K562 (cell line): ENCODE measurements at regions not wholly inside any gene's neighbourhood (a gene's known extent, or its start where the extent isn't known, plus 50 kb on each side); places are given as distances from the start of the nearest gene placed in this dataset.

Experiments used
- ATAC-seq: fragments of 200-7000 bp; cut with Tn5 transposase; 3 replicates; pipeline ENCODE4 v1.9.1; 2020; ENCODE audit warnings: moderate library complexity
- BruUV-seq: library from RNA; stranded (reverse); fragments of 400-500 nt; replicated peaks from 2 replicates; lab custom pipeline; 2021; lab: Mats Ljungman, UMichigan
- CTCF ChIA-PET: fragments of 300-600 bp; formaldehyde crosslinking; extraction: SDS; loops from one replicate; lab custom pipeline; 2021; ENCODE audit warnings: low intra/inter-chr PET ratio; lab: Yijun Ruan, JAX
- POLR2A ChIA-PET: fragments of 300-600, 350-650 bp; sonication (Branson Sonifier 250); formaldehyde crosslinking; extraction: SDS; loops from one replicate; lab custom pipeline; 2021; ENCODE audit warnings: antibody characterized with exemption, inconsistent platforms; lab: Yijun Ruan, JAX
- DNase-seq, 4 experiments: peaks; one replicate each; pipeline versions ENCODE4 v3.0.0 to v3.0.0-alpha.2; 2011 to 2018; ENCODE audit warnings: low spot score in 3 of 4, mixed read lengths in 3 of 4; ENCODE audit errors: extremely low read depth in 1 of 4
- FAIRE-seq: peaks from 2 replicates; lab custom pipeline; 2011; peaks lifted over from hg19 to GRCh38; lab: Jason Lieb, UNC
- H2AFZ ChIP-seq: 2 replicates; pipeline ENCODE4 v1.6.0; 2011; ENCODE audit warnings: low read depth, low read length, control low read depth, inconsistent platforms
- H3K27ac ChIP-seq: fragments of 200-600 bp; 3 replicates; pipeline ENCODE4 v1.8.0; 2011; ENCODE audit warnings: low read depth, mild to moderate bottlenecking, control low read depth, inconsistent platforms, low read length, moderate library complexity, mixed read lengths; ENCODE audit errors: extremely low read depth
- H3K27me3 ChIP-seq, 2 experiments: fragments of 300-600 bp in 1 of 2; 2 replicates in 1 of 2; 3 replicates in 1 of 2; pipeline versions ENCODE4 v1.6.0 to v1.8.0; 2011; ENCODE audit warnings: inconsistent platforms in 2 of 2, low read length in 2 of 2, mild to moderate bottlenecking in 1 of 2, mixed read lengths in 1 of 2, moderate library complexity in 1 of 2; ENCODE audit not compliant: control insufficient read depth in 2 of 2, insufficient read depth in 2 of 2
- H3K36me3 ChIP-seq: fragments of 300-600 bp; 3 replicates; pipeline ENCODE4 v1.8.0; 2011; ENCODE audit warnings: mild to moderate bottlenecking, low read length, inconsistent platforms; ENCODE audit not compliant: control insufficient read depth, insufficient read depth
- H3K4me1 ChIP-seq, 2 experiments: fragments of 200-600 bp in 1 of 2; replicated peaks in 1 of 2; 2 replicates in 1 of 2; 3 replicates in 1 of 2; pipeline versions ENCODE4 v1.5.1 to v1.8.0; 2011; ENCODE audit warnings: inconsistent platforms in 2 of 2, low read length in 2 of 2, mild to moderate bottlenecking in 1 of 2, mixed read lengths in 1 of 2, moderate library complexity in 1 of 2; ENCODE audit not compliant: control insufficient read depth in 2 of 2, insufficient read depth in 2 of 2
- H3K4me2 ChIP-seq: 2 replicates; pipeline ENCODE4 v1.6.1; 2011; ENCODE audit warnings: low read length, control low read depth, inconsistent platforms, mixed read lengths; ENCODE audit not compliant: insufficient read depth
- H3K4me3 ChIP-seq: fragments of 200-600 bp; sonication (generic), shearing (Covaris generic); 2 replicates; pipeline ENCODE4 v1.5.1; 2016; ENCODE audit warnings: control low read depth, inconsistent platforms
- H3K79me2 ChIP-seq: fragments of 200-600 bp; 3 replicates; pipeline ENCODE4 v1.8.0; 2011; ENCODE audit warnings: low read length, inconsistent platforms; ENCODE audit not compliant: control insufficient read depth, insufficient read depth
- H3K9ac ChIP-seq, 2 experiments: 2 replicates each; pipeline versions ENCODE4 v1.6.0 to v1.6.1; 2011; ENCODE audit warnings: low read depth in 2 of 2, low read length in 2 of 2, control low read depth in 1 of 2, inconsistent platforms in 1 of 2, mild to moderate bottlenecking in 1 of 2, mixed read lengths in 1 of 2; ENCODE audit not compliant: insufficient read depth in 1 of 2
- H3K9me1 ChIP-seq: one replicate; pipeline ENCODE4 v1.6.0; 2011; ENCODE audit warnings: inconsistent platforms, mild to moderate bottlenecking, low read length, moderate library complexity; ENCODE audit not compliant: control insufficient read depth, insufficient read depth
- H3K9me3 ChIP-seq: replicated peaks from 2 replicates; pipeline ENCODE4 v1.5.1; 2011; ENCODE audit warnings: low read depth, low read length, inconsistent platforms; ENCODE audit not compliant: control insufficient read depth, insufficient read depth
- H4K20me1 ChIP-seq: replicated peaks from 2 replicates; pipeline ENCODE4 v1.6.1; 2011; ENCODE audit warnings: low read length, inconsistent platforms, mixed read lengths; ENCODE audit not compliant: control insufficient read depth, insufficient read depth
- CBX3 ChIP-seq, 2 experiments: IDR thresholded peaks; 1 replicate in 1 of 2; 2 replicates in 1 of 2; pipeline ENCODE4 v1.6.1; 2012; ENCODE audit warnings: inconsistent platforms in 2 of 2, low read length in 2 of 2, borderline replicate concordance in 1 of 2, control low read depth in 1 of 2
- NFRKB ChIP-seq: fragments of 450-650 bp; IDR thresholded peaks from 2 replicates; pipeline ENCODE4 v1.6.1; 2016; ENCODE audit warnings: low read depth
- WGBS: fragments of 100-300 bp; shearing (Covaris generic); methylation state at CpG from one replicate; pipeline ENCODE4 v1.1.6; 2016; ENCODE audit warnings: low coverage, mixed read lengths; ENCODE audit not compliant: insufficient coverage; ENCODE audit errors: missing lambda C conversion rate; 5-methylcytosine and 5-hydroxymethylcytosine counted together
- in situ Hi-C: fragments of 300-500 bp; cut with MboI; formaldehyde crosslinking; loops from 4 replicates; pipeline ENCODE4 v1.15.0; 2018; ENCODE audit warnings: inconsistent platforms, mixed read lengths
- intact Hi-C: fragments of 100-400 bp; cut with micrococcal nuclease; formaldehyde crosslinking; loops from 2 replicates; pipeline ENCODE4 v1.14.2; 2022
- TF ChIP-seq, protein P1 (sequence below): fragments of 250-450 bp; sonication (Bioruptor Pico); IDR thresholded peaks from 2 replicates; pipeline ENCODE4 v1.9.0; 2021; ENCODE audit warnings: mild to moderate bottlenecking, inconsistent platforms

DNA sequence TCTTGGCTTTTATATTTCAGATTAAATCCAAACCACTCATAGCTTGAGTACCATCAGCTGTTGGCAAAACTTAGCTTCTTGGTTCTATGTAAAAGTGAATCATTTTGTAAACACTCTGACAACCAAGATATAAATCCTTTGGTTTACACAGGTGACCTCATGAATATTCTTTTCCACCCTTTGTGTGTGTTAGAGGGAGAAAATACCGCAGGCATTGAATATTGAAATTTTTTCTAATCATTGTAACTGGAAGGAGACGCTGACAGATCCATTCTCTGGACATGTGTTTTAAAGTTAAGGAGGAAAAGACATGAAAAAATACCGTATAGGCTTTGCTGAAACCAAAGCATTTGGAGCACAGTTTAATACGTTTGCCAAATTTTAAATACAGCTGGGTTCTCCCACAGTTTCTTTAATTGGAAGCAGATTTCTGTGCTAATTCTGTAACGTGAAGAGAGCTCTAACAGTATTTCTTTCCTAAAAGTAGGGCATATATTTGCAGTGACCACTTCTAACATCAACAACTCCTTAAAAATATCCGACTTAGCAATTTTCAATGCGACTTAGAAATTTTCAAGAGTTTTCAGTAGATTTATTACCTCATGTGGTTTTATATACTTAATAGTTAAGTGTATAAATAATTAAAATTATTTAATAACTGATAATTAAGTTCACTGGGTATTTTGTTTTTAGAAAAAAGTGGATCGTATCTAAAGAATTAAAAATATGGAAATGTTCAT lies 388.2 kb downstream of the USP25 start:
- CTCF ChIA-PET: no interaction called here

More for the DNA sequence above, 388.2 kb downstream of the USP25 start:
- in situ Hi-C loops: no loop called here
- no peaks in the 10 kb centered on the region for H3K4me1 ChIP-seq
- no peaks in the 10 kb centered on the region for H3K9me1 ChIP-seq
- WGBS: under 1% methylated on average over 8 of the region's 8 CpGs
- DNase-seq (no peak), ATAC-seq (no peak), FAIRE-seq (no peak)
- POLR2A ChIA-PET: no interaction called here
- H3K36me3 ChIP-seq: no peaks in the 10 kb centered on the region
- no peak overlapping the region for H3K9ac ChIP-seq
- H3K9me3 ChIP-seq: no peaks in the 10 kb centered on the region
- BruUV-seq: no TSS peak
- H4K20me1 ChIP-seq: no peaks in the 10 kb centered on the region
- no peak overlapping the region for H3K27ac ChIP-seq
- H2AFZ ChIP-seq: no peak overlapping the region
- H3K27me3 ChIP-seq: no peaks in the 10 kb centered on the region
- no peak overlapping the region for H3K4me3 ChIP-seq
- H3K4me2 ChIP-seq: no peak overlapping the region
- intact Hi-C loops: no loop called here
- TF ChIP-seq, protein P1, sequence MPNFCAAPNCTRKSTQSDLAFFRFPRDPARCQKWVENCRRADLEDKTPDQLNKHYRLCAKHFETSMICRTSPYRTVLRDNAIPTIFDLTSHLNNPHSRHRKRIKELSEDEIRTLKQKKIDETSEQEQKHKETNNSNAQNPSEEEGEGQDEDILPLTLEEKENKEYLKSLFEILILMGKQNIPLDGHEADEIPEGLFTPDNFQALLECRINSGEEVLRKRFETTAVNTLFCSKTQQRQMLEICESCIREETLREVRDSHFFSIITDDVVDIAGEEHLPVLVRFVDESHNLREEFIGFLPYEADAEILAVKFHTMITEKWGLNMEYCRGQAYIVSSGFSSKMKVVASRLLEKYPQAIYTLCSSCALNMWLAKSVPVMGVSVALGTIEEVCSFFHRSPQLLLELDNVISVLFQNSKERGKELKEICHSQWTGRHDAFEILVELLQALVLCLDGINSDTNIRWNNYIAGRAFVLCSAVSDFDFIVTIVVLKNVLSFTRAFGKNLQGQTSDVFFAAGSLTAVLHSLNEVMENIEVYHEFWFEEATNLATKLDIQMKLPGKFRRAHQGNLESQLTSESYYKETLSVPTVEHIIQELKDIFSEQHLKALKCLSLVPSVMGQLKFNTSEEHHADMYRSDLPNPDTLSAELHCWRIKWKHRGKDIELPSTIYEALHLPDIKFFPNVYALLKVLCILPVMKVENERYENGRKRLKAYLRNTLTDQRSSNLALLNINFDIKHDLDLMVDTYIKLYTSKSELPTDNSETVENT (CRISPR knock-in tag): no peak
- TF ChIP-seq NFRKB (no peak), CBX3 (IDR thresholded peaks at IDR 0.05; ENCODE audit: borderline replicate concordance in 1 of 2, low read length in 2 of 2) (no peak)
- TF ChIP-seq, all 486 proteins: peak for 0
- H3K79me2 ChIP-seq: no peaks in the 10 kb centered on the region
